Activated CD4-positive, alpha-beta memory T cell treated with anti-CD3 and anti-CD28 coated beads, Interleukin-2, amount 10 ng/mL, durations not matched to agents 7 days and 5 days (primary cell): ENCODE measurements at regions not wholly inside any gene's neighbourhood (a gene's known extent, or its start where the extent isn't known, plus 50 kb on each side); places are given as distances from the start of the nearest gene placed in this dataset.

Source experiments
- CTCF ChIA-PET: fragments of 350-600 bp; sonication (Branson Sonifier 250); formaldehyde crosslinking; loops from one replicate; lab custom pipeline; 2021; ENCODE audit warnings: antibody characterized with exemption, inconsistent platforms; lab: Charles Lee
- POLR2A ChIA-PET: fragments of 350-600 bp; sonication (Branson Sonifier 250); formaldehyde crosslinking; loops from one replicate; lab custom pipeline; 2021; ENCODE audit warnings: antibody characterized with exemption; lab: Charles Lee
- DNase-seq: peaks from one replicate; pipeline ENCODE4 v3.0.0-alpha.2; 2020
- H3K27ac Mint-ChIP-seq: one replicate; pipeline ENCODE4 v1.8.0; 2021; ENCODE audit warnings: mild to moderate bottlenecking, mixed read lengths
- H3K27me3 Mint-ChIP-seq: one replicate; pipeline ENCODE4 v1.8.0; 2021; ENCODE audit warnings: mixed read lengths
- H3K36me3 Mint-ChIP-seq: one replicate; pipeline ENCODE4 v1.8.0; 2021; ENCODE audit warnings: low read depth, mixed read lengths
- H3K4me1 Mint-ChIP-seq: one replicate; pipeline ENCODE4 v1.8.0; 2021; ENCODE audit warnings: mixed read lengths
- H3K4me3 Mint-ChIP-seq: one replicate; pipeline ENCODE4 v1.8.0; 2021; ENCODE audit warnings: mild to moderate bottlenecking, mixed read lengths
- H3K9me3 Mint-ChIP-seq: one replicate; pipeline ENCODE4 v1.8.0; 2021; ENCODE audit warnings: mixed read lengths

- DNase-seq = no peak
- POLR2A ChIA-PET = no interaction called here
- H3K36me3 Mint-ChIP-seq = no peaks in the 10 kb centered on the region
These were observed 50.4 kb upstream of the NFE2L3 start for GRCh38 chr7:26101361-26102151.

DNA sequence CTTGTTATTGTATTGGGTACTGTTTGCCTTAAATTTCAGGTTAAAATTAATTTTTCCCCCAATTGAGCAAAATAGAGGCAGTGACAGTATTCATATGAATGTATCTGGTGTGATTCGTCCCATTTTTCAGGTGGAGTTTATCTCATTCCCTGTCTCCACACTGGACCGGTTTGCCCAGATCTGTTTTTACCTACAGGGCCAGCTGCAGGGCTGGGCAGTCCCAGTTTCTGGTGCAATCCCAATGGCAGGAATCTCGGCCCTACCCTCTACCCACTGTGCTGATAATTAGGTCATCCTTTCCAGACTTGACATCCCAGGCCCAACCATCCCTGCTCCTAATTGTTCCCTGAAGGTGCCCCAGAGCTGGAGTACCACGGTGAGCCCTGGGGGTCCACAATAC, 49.8 kb upstream of the NFE2L3 start:
- H3K27me3 Mint-ChIP-seq = no peaks in the 10 kb centered on the region
- peaks cover 18% of the 10 kb centered on the region for H3K4me1 Mint-ChIP-seq
- DNase-seq = no peak
- ChIA-PET CTCF (interaction anchor here (0.8 kb wide), 1 partner anchor 209 kb away, joined by 3 read pairs; no protein-coding TSS in a partner anchor), POLR2A (no interaction called here)
- H3K27ac Mint-ChIP-seq = no peak overlapping the region
- H3K36me3 Mint-ChIP-seq = no peaks in the 10 kb centered on the region
- H3K4me3 Mint-ChIP-seq = no peak overlapping the region
- no peaks in the 10 kb centered on the region for H3K9me3 Mint-ChIP-seq

More at GRCh38 chr7:26101361-26102151, 50.4 kb upstream of the NFE2L3 start:
- Mint-ChIP-seq H3K9me3 (no peaks in the 10 kb centered on the region), H3K27ac (peak overlapping the region; percentile 26), H3K4me1 (peaks cover 23% of the 10 kb centered on the region), H3K4me3 (peak overlapping the region; percentile 13), H3K27me3 (no peaks in the 10 kb centered on the region)
- CTCF ChIA-PET = interaction anchor here (0.8 to 1.4 kb wide), 2 partner anchors 11 to 209 kb away, joined by 3 to 7 read pairs; no protein-coding TSS in a partner anchor
